ENCODE measurements at regions not wholly inside any gene's neighbourhood (a gene's known extent, or its start where the extent isn't known, plus 50 kb on each side); places are given as distances from the start of the nearest gene placed in this dataset.

DNA sequence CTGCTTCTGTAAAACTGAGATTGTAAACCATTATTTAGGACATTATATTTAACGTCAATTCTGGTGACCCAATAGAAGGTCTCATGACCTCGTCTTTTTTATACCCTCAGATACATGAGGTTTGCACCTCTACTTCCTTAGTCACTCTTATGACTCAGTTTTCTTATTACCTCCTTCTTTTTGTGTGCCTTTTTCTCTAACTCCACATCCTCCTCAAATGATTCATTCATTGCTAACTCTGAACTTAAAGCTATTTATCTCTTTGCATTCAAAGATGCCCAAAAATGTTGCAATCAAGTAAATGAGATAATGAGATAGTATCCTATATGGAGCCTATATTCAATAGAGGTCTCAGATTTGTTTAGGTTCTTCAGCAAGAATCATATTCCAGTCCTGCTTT lies 121.0 kb upstream of the KYNU start:
- no peak for ATAC-seq
- intact Hi-C loops (cut with DNase I, micrococcal nuclease) = no loop called here

GRCh38 chr2:142755191-142755590 lies 122.3 kb upstream of the KYNU start:
- intact Hi-C loops (cut with DNase I, micrococcal nuclease) = no loop called here

More for the DNA sequence above, 121.0 kb upstream of the KYNU start:
- H3K36me3 ChIP-seq (ENCODE audit: low read depth) = no peaks in the 10 kb centered on the region
- TF ChIP-seq CTCF (IDR thresholded peaks at IDR 0.05) = no peak
- DNase-seq = no peak
- H3K4me3 ChIP-seq = no peak overlapping the region
- no peaks in the 10 kb centered on the region for H3K4me1 ChIP-seq (ENCODE audit: low read depth)
- H3K9me3 ChIP-seq = no peaks in the 10 kb centered on the region

GRCh38 chr2:142754182-142754581 lies 123.3 kb upstream of the KYNU start:
- intact Hi-C loops (cut with DNase I, micrococcal nuclease) = no loop called here
- Histone ChIP-seq H3K4me3 (no peak overlapping the region), H3K36me3 (ENCODE audit: low read depth) (no peaks in the 10 kb centered on the region), H3K4me1 (ENCODE audit: low read depth) (no peaks in the 10 kb centered on the region), H3K9me3 (no peaks in the 10 kb centered on the region)
- DNase-seq (no peak), ATAC-seq (no peak)
- TF ChIP-seq CTCF (IDR thresholded peaks at IDR 0.05) = no peak

More at GRCh38 chr2:142755191-142755590, 122.3 kb upstream of the KYNU start:
- H3K4me3 ChIP-seq = no peak overlapping the region
- no peak for TF ChIP-seq CTCF (IDR thresholded peaks at IDR 0.05)
- no peaks in the 10 kb centered on the region for H3K9me3 ChIP-seq
- H3K4me1 ChIP-seq (ENCODE audit: low read depth) = no peaks in the 10 kb centered on the region
- DNase-seq (no peak), ATAC-seq (no peak)
- no peaks in the 10 kb centered on the region for H3K36me3 ChIP-seq (ENCODE audit: low read depth)

GRCh38 chr2:142750858-142751257 lies 126.6 kb upstream of the KYNU start:
- DNase-seq (no peak), ATAC-seq (no peak)
- no peaks in the 10 kb centered on the region for H3K4me1 ChIP-seq (ENCODE audit: low read depth)
- no peak for TF ChIP-seq CTCF (IDR thresholded peaks at IDR 0.05)
- intact Hi-C loops (cut with DNase I, micrococcal nuclease) = no loop called here
- no peak overlapping the region for H3K4me3 ChIP-seq
- H3K9me3 ChIP-seq = no peaks in the 10 kb centered on the region
- H3K36me3 ChIP-seq (ENCODE audit: low read depth) = no peaks in the 10 kb centered on the region

GRCh38 chr2:142748559-142749099 lies 128.8 kb upstream of the KYNU start:
- no peak for ATAC-seq

More at GRCh38 chr2:142748559-142749099, 128.8 kb upstream of the KYNU start:
- Histone ChIP-seq H3K9me3 (no peaks in the 10 kb centered on the region), H3K4me3 (no peak overlapping the region), H3K36me3 (ENCODE audit: low read depth) (no peaks in the 10 kb centered on the region), H3K4me1 (ENCODE audit: low read depth) (no peaks in the 10 kb centered on the region)
- DNase-seq = no peak
- intact Hi-C loops (cut with DNase I, micrococcal nuclease) = no loop called here
- no peak for TF ChIP-seq CTCF (IDR thresholded peaks at IDR 0.05)
